NCI-H146 treated with DMSO at 0.1 percent for 48 hours (cell line): ENCODE measurements at regions not wholly inside any gene's neighbourhood (a gene's known extent, or its start where the extent isn't known, plus 50 kb on each side); places are given as distances from the start of the nearest gene placed in this dataset.
"Not testable (repeated sequence)": the region's sequence is repeated elsewhere in the genome, so short reads cannot be mapped to it uniquely, and the experiment has no call there.

Experiments
- DNase-seq: peaks from one replicate; lab custom pipeline; 2025; ENCODE audit not compliant: unreplicated experiment; lab: John Stamatoyannopoulos, UW

DNA sequence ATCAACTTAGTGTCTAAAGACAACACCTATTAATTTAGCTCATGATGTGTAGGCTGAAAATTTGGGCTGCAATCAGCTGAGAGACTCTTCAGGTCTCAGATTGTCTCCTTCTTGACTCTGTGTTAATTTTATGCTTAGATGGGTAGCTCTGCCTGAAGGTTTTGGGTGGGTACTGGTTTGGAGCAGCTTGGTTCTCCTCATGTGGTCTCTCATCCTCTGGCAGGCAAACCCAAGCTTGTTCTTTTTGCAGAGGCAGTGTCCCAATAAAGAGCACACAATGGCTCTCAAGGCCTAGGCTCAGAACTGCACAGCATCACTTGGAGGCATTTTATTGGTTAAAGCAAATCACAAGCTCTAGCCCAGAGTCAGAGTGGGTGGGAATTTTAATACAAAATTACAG lies 280.6 kb downstream of the BTBD3 start:
- no peak for DNase-seq

DNA sequence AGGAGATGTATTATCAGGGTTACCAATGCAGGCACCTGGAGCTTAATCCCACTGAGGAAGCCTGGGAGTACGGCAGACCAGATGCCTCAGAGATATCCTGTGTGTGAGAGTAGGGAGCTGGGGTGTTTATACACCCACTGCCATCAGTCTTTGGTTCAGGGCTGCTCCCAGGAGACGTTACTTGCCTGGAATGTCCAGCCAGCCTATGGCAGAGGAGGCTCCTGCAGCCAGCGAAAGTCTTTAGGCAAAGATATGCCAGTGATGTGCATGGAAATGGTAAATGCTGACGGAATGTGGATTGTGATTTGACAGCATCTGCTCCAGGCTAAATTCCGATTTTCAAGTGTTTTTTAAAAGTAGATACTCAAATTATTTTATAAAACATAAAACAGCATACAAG lies 282.0 kb downstream of the BTBD3 start:
- no peak for DNase-seq

DNA sequence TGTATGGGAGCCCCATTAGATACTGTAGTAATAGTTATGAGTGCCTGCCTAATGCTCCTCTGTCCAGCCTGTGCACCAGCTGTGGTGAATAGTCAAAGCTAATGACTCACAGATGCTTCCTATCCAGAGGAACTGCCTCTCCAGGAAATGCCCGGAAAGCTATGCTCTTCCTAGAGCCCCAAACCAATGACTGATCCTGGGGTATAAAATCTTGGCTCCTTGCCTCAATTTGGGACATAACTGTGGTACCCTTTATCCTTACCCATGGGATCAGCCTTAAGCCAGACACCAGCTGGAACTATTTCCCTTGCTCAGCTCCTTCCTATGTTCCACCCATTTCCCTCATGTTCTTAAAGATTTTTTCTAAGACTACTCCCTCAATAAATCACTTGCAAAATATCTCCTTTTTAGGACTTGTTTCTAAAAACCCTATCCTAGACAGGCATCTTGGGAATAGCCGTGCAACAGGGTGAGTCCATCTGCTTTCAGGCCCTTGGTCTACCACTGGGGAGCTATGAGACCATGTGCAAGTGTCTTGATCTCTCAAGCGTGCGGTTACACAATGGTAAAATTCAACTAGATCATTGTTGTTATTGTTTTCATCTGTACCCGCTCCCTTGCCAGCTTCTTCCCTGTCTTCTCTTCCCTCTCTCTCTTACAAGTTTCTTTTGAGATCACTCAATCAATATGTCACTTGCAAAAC lies 283.7 kb downstream of the BTBD3 start:
- DNase-seq = no peak

DNA sequence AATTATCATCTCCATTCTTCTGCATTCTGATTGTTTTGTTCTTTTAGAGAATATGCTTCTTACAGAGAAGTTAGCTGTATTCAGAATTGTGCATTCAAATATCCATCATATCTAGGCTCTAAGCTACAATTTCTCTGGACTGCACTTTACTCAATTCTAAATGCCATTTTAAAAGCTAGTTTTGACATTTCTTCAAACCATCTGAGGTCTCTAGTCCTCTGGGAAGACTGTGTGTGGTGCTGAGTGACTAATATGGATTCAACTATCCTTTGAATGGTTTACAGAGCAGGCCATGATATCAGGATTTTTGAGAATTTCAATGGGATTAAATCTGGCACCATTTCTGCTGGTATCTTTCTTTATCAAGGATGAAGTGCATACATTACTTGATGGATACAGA lies 285.7 kb downstream of the BTBD3 start:
- DNase-seq = no peak

DNA sequence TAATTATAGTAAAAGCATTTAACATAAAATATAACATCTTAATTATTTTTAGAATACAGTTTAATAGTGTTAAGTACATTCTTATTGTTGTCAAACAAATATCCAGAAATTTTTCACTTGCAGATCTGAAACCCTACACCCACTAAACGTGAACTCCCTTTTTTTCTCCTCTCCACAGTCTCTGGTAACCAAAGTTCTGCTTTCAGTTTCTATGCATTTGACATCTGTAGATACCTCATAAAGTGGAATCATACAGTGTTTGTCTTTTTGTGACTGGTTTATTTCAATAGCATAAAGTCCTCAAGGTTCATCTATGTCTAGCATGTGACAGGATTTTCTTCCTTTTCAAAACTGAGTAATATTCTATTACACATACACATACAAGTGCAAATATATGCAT lies 286.3 kb downstream of the BTBD3 start:
- no peak for DNase-seq

DNA sequence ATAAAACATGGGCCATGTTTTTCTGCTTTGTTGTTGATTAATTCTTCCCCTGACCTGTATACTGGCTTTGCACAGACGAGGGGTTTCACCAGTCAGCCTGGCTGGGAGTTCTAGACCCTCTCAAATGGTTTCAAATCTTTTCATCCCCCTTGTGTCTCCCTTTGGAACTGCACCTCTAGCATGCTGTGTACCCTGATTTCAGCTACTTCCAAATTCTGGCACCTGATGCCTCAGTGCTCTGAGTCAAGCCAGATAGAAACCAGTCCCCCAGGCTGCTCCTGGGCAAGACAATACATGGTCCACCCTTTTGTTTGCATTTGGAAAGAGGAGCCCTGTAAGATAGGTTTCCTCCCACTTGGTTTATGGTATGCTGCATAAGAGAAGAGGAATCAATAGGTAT lies 290.2 kb downstream of the BTBD3 start:
- no peak for DNase-seq

DNA sequence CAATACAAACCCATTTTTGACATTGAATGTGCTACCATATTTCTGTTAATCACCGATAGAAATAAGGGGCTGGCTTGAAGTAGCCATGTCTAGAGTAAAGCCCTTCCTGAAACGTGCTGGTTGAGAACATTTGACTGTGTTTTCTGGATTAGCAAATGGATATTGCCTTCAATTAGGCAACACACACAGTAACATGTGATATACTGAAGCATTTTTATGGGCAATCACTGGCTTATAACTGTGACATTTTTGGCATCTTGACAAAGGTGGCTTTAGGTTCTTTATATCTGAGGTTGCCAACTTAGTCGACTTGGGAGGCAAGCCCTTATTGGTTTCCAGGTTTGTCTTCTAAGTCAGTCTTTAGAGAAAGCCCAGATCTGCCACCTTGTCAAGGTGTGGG lies 292.9 kb downstream of the BTBD3 start:
- no peak for DNase-seq

DNA sequence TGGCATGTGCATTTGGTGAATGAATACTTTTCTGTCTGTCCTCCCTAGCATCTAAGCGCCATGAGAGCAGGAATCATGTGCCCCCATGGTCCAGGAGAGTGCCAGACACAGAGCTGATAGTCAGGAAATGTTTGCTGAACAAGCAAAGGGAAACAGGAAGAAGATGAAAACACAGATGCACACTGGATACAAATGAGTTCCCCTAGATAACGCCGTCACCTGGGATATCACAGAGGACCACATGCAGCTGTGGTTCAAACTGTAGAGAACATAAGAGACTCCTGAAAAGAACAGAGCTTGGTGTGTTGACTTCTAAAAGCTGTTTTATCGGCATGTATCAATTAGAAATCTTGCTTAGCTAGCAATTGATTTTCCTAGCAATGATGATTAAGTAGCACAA lies 293.7 kb downstream of the BTBD3 start:
- DNase-seq = no peak

DNA sequence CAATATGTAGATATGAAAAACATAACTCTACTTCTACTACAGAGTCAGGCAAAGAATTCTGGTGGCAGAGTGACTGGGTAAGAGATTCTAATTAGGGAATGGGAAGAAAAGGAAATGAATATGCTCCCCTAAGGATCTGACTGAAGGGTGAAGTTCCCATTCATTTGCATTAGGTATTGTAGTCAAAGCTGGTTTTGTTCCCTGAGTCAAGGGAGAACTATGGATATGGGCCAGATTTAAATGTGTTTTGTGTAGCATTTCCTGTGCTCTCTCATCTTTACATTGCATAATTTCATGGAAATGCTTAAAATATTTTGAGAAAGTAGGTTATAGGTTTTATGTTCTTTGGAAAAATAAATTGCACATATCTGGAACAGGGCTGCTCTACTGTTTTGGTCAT lies 299.7 kb downstream of the BTBD3 start:
- DNase-seq = no peak

DNA sequence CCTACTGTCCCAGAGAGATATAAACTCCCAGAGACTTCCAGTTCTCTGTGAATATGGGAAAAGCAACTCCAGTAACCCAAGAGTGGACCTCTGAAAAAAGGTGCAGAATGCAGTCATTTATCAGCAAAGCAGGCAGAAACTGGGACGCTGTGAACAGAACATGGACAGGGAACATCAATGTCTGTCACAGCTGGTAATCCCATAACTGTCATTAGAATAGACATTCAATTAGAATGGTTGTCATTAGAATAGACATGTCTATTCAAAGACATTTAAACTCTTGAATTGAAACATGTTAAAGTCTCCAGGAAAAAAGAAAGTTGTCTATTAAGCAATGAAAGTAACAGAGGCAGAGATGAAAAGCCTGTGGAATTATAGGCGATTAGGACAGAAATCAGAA lies 302.1 kb downstream of the BTBD3 start:
- DNase-seq = no peak

DNA sequence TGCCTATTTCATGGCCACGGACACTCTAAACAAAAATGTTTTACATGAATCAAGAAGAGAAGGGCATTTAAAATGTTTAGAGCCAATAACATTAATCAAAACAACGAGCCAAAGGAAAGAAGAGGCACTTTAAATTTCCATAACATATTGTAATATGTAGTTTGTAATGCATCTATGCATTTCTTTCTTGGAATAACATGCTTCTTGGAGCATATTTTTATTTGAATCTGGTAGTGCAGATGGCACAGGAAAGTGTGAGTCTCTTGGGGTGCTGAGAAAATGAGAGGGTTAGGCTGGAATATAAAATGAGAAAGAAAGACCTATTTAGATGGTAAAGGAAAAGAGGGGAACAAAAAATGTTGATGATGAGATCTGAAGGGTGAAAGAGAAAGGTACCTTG lies 305.4 kb downstream of the BTBD3 start:
- no peak for DNase-seq

DNA sequence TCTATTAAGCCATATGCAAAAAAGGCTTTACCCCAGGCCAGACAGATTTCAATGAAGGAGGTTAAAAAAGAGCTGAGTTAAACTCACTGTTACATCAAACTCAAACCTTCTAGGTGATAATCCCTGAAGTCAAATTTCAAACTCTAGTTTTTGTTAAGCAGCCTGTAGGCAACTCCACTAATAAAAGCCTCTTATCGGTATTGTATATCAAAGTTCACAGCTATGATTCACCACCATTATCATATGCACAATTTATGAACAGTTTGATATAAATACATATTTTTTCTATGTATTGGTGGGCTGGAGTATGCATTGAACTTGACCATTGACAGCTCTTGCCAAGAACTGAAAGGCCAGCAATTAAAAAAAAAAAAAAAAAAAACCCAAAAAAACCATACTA lies 308.2 kb downstream of the BTBD3 start:
- no peak for DNase-seq

DNA sequence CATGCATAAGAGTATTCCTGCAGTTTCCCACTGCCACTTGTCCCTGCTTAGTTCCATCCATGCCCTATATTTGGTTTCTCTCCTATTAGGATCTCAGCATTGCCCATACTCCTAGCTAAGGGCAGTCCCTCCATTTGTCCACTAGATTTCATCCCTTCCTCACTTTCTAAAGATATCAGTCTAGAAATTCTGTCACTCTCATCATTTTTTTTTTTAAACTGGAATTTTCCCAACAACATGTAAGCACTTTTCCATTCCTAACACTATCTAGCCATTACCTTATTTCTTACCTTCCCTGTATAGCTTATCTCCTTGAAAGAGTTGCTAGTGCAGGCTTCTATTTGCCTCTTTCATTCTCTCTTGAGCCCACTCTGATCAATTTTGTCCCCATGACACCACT lies 312.2 kb downstream of the BTBD3 start:
- DNase-seq = no peak

DNA sequence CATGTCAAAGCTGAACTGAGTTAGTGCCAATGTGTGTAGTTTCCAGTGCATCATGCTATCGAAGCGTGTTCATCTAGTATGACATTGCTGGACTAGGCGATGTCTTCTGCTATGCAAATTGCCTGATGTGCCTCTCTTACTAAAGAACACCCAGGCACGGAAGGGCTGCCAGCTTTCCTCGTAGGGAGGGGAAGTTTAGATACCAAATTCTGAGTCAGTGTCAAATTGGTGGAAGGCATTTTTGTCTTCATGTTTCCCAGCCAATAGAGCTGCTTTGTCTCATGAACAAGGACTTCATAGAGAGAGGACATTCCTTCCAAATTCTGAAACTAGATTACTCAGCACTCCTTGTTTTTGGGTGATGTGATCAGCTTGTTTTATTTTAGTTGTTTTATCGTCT lies 320.1 kb downstream of the BTBD3 start:
- no peak for DNase-seq

DNA sequence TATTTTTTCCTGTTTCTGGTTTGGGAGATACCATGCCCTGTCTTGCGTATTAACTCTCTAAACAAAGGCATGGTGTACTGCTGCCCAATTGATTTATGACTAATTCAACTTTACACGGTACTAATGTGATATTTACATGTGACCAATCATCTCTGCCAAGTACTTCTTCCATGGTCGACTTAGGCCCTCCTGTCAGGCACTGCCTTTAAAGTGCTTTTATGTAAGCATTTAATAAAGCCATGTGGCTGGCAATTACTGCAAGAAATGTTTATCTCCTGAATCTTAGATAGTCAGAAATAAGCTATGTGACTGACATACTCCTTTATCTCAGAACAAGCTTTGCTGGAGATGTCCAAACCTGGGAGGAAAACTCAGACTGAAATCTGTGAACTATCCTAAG lies 323.4 kb downstream of the BTBD3 start:
- no peak for DNase-seq

DNA sequence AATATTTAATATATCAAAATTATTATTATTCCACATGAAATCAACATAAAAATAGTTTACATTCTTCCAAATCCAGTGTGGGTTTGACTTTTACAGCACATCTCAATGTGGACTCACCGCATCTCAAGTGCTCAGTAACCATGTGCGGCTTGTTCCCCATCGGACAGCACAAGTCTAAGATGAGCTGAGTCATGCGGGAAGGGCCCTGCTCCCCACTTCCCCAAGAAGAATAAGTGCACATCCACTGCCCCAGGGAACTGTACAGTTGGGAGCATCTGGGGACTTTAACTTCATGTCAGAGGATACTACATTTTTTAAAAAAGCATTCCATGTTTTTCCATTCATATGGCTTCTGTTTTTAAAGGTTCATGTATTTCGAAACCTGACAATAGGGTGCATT lies 325.6 kb downstream of the BTBD3 start:
- no peak for DNase-seq

DNA sequence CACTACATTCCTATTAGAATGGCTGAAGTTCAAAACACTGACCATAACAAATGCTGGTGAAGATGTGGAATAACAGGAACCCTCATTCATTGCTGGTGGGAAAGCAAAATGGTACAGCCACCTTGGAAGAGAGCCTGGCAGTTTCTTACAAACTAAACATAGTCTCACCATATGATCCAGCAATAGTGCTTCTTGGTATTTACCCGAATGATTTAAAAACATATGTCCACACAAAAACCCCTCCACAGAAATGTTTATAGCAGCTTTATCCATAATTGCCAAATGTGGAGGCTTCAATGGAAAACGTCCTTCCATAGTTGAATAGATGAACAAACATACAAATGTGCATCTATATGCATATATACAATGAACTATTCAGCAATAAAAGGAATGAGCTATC lies 330.8 kb downstream of the BTBD3 start:
- no peak for DNase-seq

DNA sequence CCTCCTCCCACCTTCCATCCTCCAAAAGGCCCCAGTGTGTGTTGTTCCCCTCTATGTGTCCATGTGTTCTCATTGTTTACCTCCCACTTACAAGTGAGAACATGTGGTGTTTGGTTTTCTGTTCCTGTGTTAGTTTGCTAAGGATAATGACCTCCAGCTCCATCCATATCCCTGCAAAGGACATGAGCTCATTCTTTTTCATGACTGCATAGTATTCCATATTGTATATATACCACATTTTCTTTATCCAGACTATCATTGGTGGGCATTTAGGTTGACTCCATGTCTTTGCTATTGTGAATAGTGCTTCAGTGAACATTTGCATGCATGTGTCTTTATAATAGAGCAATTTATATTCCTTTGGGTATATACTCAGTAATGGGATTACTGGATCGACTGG lies 333.0 kb downstream of the BTBD3 start:
- not testable (repeated sequence) for DNase-seq

DNA sequence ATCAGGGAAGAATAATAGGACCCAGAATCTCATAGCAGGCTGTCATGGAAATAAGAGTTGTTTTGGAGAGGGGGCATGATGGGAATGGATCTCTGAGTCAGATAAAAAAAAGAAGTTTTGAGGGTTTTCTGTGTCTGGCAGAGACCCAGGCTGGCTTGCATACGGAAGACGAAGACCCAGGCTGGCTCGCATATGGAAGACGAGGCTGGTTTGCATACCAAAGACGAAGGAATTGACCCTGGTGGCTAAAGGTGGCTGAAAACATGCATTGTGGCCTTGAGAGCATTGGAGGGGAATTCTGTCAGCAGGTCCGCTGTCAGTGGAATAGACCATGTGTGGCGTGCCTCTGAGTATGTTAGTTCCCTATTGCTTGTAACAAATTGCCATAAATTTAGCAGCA lies 335.1 kb downstream of the BTBD3 start:
- DNase-seq = no peak

DNA sequence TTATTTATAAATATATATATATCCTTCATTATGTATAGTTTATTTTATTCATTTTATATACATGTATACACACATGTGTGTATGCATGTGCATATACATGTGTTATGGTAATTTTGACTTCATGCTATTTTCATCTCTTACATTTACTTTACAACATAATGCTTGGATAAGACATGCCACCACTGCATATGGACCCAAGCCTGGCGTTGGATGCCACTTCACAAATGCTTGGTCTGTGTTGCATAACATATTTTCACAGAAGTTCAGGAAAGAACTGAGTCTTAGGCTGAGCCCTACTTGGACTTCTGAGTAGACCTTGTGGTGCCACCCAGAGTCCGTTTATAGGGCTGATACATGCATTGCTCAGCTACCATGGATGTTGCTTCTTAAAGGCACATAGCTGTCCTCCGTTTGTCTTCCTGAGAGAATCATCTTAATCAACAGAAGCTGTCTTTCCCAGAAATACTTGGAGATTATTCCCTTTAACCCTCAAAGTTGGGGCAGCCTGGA lies 337.8 kb downstream of the BTBD3 start:
- no peak for DNase-seq

DNA sequence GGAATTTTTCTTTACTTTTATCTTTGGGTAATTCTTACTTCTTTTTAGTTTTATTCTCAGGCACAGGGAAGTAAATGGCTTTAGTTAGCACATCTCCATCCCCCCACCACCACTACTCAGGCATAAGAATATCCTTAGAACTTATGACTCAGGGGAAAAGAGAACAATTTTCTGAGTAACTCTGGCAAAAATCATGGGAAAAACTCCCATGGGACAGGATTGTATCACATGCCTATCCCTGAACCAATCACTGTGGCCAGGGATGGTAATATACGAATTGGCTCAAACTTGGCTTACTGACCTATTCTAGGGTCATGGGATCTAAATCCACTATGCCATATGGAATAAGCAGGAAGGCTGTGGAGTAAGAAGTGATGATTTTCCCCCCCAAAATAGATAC lies 339.1 kb downstream of the BTBD3 start:
- no peak for DNase-seq

DNA sequence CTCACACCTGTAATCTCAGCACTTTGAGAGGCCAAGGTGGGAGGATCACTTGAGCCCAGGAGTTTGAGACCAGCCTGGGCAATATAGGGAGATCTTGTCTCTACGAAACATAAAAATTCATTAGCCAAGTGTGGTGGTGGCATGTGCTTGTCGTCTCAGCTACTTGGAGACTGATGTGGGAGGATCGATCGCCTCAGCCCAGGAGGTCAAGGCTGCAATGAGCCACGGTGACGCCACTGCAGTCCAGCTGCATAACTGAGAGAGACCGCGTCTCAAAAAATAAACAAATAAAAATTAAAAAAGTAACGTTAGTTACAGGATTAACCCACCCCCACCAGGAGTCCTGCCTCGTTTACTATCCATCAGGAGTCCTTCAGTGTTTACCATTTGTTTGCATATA lies 345.1 kb downstream of the BTBD3 start:
- no peak for DNase-seq

DNA sequence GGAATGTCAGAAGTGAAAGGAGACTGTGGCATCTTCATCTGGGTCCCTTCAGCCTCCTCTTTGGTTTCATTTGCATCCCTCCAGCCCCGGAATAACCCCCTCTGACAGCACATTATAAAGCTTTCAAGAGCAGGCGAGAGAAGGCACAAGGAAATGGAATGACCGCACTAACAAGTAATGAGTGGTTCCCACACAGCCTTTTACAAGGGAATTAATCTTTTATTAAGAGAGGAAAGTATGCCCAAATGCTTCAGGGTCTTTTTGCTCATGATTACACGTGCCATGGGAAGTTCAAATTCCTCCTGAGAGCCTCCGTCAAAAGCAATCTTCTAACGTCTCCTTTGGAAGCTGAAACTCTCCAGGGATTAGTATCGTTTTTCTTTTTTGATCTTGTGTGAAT lies 347.0 kb downstream of the BTBD3 start:
- DNase-seq = no peak
